ENCODE measurements at regions not wholly inside any gene's neighbourhood (a gene's known extent, or its start where the extent isn't known, plus 50 kb on each side); places are given as distances from the start of the nearest gene placed in this dataset.

GRCh38 chr3:80586338-80586737 lies 818.5 kb upstream of the ROBO1 start:
- DNase-seq, result no peak

GRCh38 chr3:80580146-80580545 lies 812.3 kb upstream of the ROBO1 start:
- no peak for DNase-seq

- no peak for DNase-seq
Observed at GRCh38 chr3:80564391-80564790, 796.6 kb upstream of the ROBO1 start.

- DNase-seq, result no peak
Observed at GRCh38 chr3:80559701-80560100, 791.9 kb upstream of the ROBO1 start.

GRCh38 chr3:80556763-80557162 lies 789.0 kb upstream of the ROBO1 start:
- no peak for DNase-seq

GRCh38 chr3:80554304-80554703 lies 786.5 kb upstream of the ROBO1 start:
- DNase-seq, result no peak

GRCh38 chr3:80553211-80553610 lies 785.4 kb upstream of the ROBO1 start:
- no peak for DNase-seq

- no peak for DNase-seq
Observed at GRCh38 chr3:80550174-80550573, 782.4 kb upstream of the ROBO1 start.

GRCh38 chr3:80549173-80549572 lies 781.4 kb upstream of the ROBO1 start:
- DNase-seq, result no peak

GRCh38 chr3:80543154-80543553 lies 775.4 kb upstream of the ROBO1 start:
- no peak for DNase-seq

GRCh38 chr3:80542456-80542855 lies 774.7 kb upstream of the ROBO1 start:
- DNase-seq, result no peak

GRCh38 chr3:80537680-80538079 lies 769.9 kb upstream of the ROBO1 start:
- DNase-seq, result no peak

- DNase-seq, result no peak
Observed at GRCh38 chr3:80535286-80535685, 767.5 kb upstream of the ROBO1 start.

GRCh38 chr3:80533553-80533952 lies 765.8 kb upstream of the ROBO1 start:
- DNase-seq, result no peak

GRCh38 chr3:80526153-80526552 lies 758.4 kb upstream of the ROBO1 start:
- DNase-seq, result no peak

- no peak for DNase-seq
Observed at GRCh38 chr3:80521081-80521480, 753.3 kb upstream of the ROBO1 start.

GRCh38 chr3:80519436-80519835 lies 751.6 kb upstream of the ROBO1 start:
- DNase-seq, result no peak

- DNase-seq, result no peak
Observed at GRCh38 chr3:80496452-80496851, 728.7 kb upstream of the ROBO1 start.

GRCh38 chr3:80492162-80492561 lies 724.4 kb upstream of the ROBO1 start:
- DNase-seq, result no peak

GRCh38 chr3:80472961-80473360 lies 705.2 kb upstream of the ROBO1 start:
- no peak for DNase-seq

- DNase-seq, result no peak
Observed at GRCh38 chr3:80472459-80472858, 704.7 kb upstream of the ROBO1 start.

- DNase-seq, result no peak
Observed at GRCh38 chr3:80470433-80470832, 702.6 kb upstream of the ROBO1 start.

GRCh38 chr3:80465746-80466145 lies 697.9 kb upstream of the ROBO1 start:
- DNase-seq, result no peak

GRCh38 chr3:80451393-80451792 lies 683.6 kb upstream of the ROBO1 start:
- no peak for DNase-seq

- DNase-seq, result no peak
Observed at GRCh38 chr3:80445641-80446040, 677.8 kb upstream of the ROBO1 start.

- DNase-seq, result no peak
Observed at GRCh38 chr3:80445053-80445452, 677.3 kb upstream of the ROBO1 start.
